ENCODE measurements at regions not wholly inside any gene's neighbourhood (a gene's known extent, or its start where the extent isn't known, plus 50 kb on each side); places are given as distances from the start of the nearest gene placed in this dataset.

- H3K79me2 ChIP-seq (ENCODE audit: insufficient read depth, low read length), result no peaks in the 10 kb centered on the region
- H3K4me1 ChIP-seq (ENCODE audit: insufficient read depth, low read length, severe bottlenecking), result no peaks in the 10 kb centered on the region
- TF ChIP-seq CTCF (IDR thresholded peaks at IDR 0.05; ENCODE audit: low read length) (no peak), EZH2 (IDR thresholded peaks at IDR 0.05; ENCODE audit: borderline replicate concordance, low read length) (no peak)
- H3K36me3 ChIP-seq (ENCODE audit: insufficient read depth, low read length), result no peaks in the 10 kb centered on the region
- no peak overlapping the region for H3K9ac ChIP-seq (ENCODE audit: low read length)
- no peak overlapping the region for H3K4me2 ChIP-seq (ENCODE audit: low read length)
- H3K9me2 ChIP-seq (ENCODE audit: low read depth, low read length), result no peaks in the 10 kb centered on the region
- H2AFZ ChIP-seq (ENCODE audit: low read length), result no peak overlapping the region
- no peaks in the 10 kb centered on the region for H4K20me1 ChIP-seq (ENCODE audit: insufficient read depth, low read length)
- H3K27ac ChIP-seq (ENCODE audit: low read depth, low read length, poor library complexity, severe bottlenecking), result no peak overlapping the region
- no peaks in the 10 kb centered on the region for H3K9me3 ChIP-seq (ENCODE audit: low read length)
- no peaks in the 10 kb centered on the region for H3K27me3 ChIP-seq (ENCODE audit: insufficient read depth, low read length)
- no peaks in the 10 kb centered on the region for H3F3A ChIP-seq (ENCODE audit: insufficient read depth, low read length)
- H3K4me3 ChIP-seq (ENCODE audit: low read depth, low read length, poor library complexity, severe bottlenecking), result no peak overlapping the region
Measured at GRCh38 chr2:16007167-16007934, 67.0 kb downstream of the MYCN start.

GRCh38 chr2:16006537-16007166 is 66.3 kb downstream of the MYCN start:
- no peaks in the 10 kb centered on the region for H3K4me1 ChIP-seq (ENCODE audit: insufficient read depth, low read length, severe bottlenecking)
- H3K4me3 ChIP-seq (ENCODE audit: low read depth, low read length, poor library complexity, severe bottlenecking), result no peak overlapping the region
- H3K27ac ChIP-seq (ENCODE audit: low read depth, low read length, poor library complexity, severe bottlenecking), result no peak overlapping the region
- no peaks in the 10 kb centered on the region for H3K27me3 ChIP-seq (ENCODE audit: insufficient read depth, low read length)
- no peak overlapping the region for H3K9ac ChIP-seq (ENCODE audit: low read length)
- no peaks in the 10 kb centered on the region for H4K20me1 ChIP-seq (ENCODE audit: insufficient read depth, low read length)
- H3K36me3 ChIP-seq (ENCODE audit: insufficient read depth, low read length), result no peaks in the 10 kb centered on the region
- no peaks in the 10 kb centered on the region for H3K9me3 ChIP-seq (ENCODE audit: low read length)
- H3F3A ChIP-seq (ENCODE audit: insufficient read depth, low read length), result no peaks in the 10 kb centered on the region
- H2AFZ ChIP-seq (ENCODE audit: low read length), result no peak overlapping the region
- H3K9me2 ChIP-seq (ENCODE audit: low read depth, low read length), result no peaks in the 10 kb centered on the region
- H3K4me2 ChIP-seq (ENCODE audit: low read length), result no peak overlapping the region
- TF ChIP-seq CTCF (IDR thresholded peaks at IDR 0.05; ENCODE audit: low read length) (no peak), EZH2 (IDR thresholded peaks at IDR 0.05; ENCODE audit: borderline replicate concordance, low read length) (no peak)
- no peaks in the 10 kb centered on the region for H3K79me2 ChIP-seq (ENCODE audit: insufficient read depth, low read length)

GRCh38 chr2:16005816-16006536 is 65.6 kb downstream of the MYCN start:
- no peaks in the 10 kb centered on the region for H3K9me3 ChIP-seq (ENCODE audit: low read length)
- no peaks in the 10 kb centered on the region for H3K4me1 ChIP-seq (ENCODE audit: insufficient read depth, low read length, severe bottlenecking)
- H3K9ac ChIP-seq (ENCODE audit: low read length), result no peak overlapping the region
- no peaks in the 10 kb centered on the region for H3K79me2 ChIP-seq (ENCODE audit: insufficient read depth, low read length)
- no peaks in the 10 kb centered on the region for H3F3A ChIP-seq (ENCODE audit: insufficient read depth, low read length)
- no peaks in the 10 kb centered on the region for H3K36me3 ChIP-seq (ENCODE audit: insufficient read depth, low read length)
- H3K27ac ChIP-seq (ENCODE audit: low read depth, low read length, poor library complexity, severe bottlenecking), result no peak overlapping the region
- no peaks in the 10 kb centered on the region for H3K27me3 ChIP-seq (ENCODE audit: insufficient read depth, low read length)
- H3K9me2 ChIP-seq (ENCODE audit: low read depth, low read length), result no peaks in the 10 kb centered on the region
- TF ChIP-seq CTCF (IDR thresholded peaks at IDR 0.05; ENCODE audit: low read length) (no peak), EZH2 (IDR thresholded peaks at IDR 0.05; ENCODE audit: borderline replicate concordance, low read length) (no peak)
- no peak overlapping the region for H2AFZ ChIP-seq (ENCODE audit: low read length)
- no peak overlapping the region for H3K4me3 ChIP-seq (ENCODE audit: low read depth, low read length, poor library complexity, severe bottlenecking)
- H4K20me1 ChIP-seq (ENCODE audit: insufficient read depth, low read length), result no peaks in the 10 kb centered on the region
- no peak overlapping the region for H3K4me2 ChIP-seq (ENCODE audit: low read length)
